MM.1S (cell line): ENCODE measurements at regions not wholly inside any gene's neighbourhood (a gene's known extent, or its start where the extent isn't known, plus 50 kb on each side); places are given as distances from the start of the nearest gene placed in this dataset.

ENCODE experiments used
- EZH2 ChIP-seq: fragments of 300-600 bp; sonication (generic); optimal IDR thresholded peaks from 2 replicates; pipeline ENCODE3; 2017; ENCODE audit warnings: low read depth, mild to moderate bottlenecking, antibody characterized with exemption, low read length, mixed read lengths
- TF ChIP-seq, protein P1 (sequence below): fragments of 300-600 bp; sonication (generic); IDR thresholded peaks from 2 replicates; pipeline ENCODE4 v1.5.1; 2016; ENCODE audit warnings: antibody characterized with exemption, low read length, mixed read lengths

DNA sequence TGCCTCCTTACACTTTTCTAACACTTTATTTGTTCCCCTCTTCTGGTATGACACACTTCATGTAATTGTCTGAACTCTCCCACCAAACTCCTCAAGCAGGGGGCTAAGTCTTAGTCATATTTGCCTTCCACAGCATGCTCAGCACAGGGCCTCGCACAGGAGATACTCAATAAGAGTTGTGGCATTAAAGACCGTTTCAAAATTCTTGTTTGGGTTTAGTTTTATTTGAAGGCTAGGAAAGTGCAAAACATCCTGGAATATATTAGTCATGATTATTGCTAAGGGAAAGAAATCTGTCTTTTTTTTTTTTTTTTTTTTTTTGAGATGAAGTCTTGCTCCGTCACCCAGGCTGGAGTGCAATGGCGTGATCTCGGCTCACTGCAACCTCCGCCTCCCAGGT lies 137.6 kb upstream of the ECI2 start:
- TF ChIP-seq, protein P1, sequence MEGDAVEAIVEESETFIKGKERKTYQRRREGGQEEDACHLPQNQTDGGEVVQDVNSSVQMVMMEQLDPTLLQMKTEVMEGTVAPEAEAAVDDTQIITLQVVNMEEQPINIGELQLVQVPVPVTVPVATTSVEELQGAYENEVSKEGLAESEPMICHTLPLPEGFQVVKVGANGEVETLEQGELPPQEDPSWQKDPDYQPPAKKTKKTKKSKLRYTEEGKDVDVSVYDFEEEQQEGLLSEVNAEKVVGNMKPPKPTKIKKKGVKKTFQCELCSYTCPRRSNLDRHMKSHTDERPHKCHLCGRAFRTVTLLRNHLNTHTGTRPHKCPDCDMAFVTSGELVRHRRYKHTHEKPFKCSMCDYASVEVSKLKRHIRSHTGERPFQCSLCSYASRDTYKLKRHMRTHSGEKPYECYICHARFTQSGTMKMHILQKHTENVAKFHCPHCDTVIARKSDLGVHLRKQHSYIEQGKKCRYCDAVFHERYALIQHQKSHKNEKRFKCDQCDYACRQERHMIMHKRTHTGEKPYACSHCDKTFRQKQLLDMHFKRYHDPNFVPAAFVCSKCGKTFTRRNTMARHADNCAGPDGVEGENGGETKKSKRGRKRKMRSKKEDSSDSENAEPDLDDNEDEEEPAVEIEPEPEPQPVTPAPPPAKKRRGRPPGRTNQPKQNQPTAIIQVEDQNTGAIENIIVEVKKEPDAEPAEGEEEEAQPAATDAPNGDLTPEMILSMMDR = no peak
- TF ChIP-seq EZH2 = no peak
